Epithelial cell of proximal tubule (primary cell): ENCODE measurements at regions not wholly inside any gene's neighbourhood (a gene's known extent, or its start where the extent isn't known, plus 50 kb on each side); places are given as distances from the start of the nearest gene placed in this dataset.

Source experiments
- DNase-seq: peaks from one replicate; pipeline ENCODE4 v3.0.0-alpha.2; 2011; ENCODE audit warnings: low read depth
- H3K4me3 ChIP-seq: 2 replicates; pipeline ENCODE4 v1.5.1; 2011; ENCODE audit warnings: low read depth, mild to moderate bottlenecking, low read length
- TF ChIP-seq, protein P1 (sequence below): conservative IDR thresholded peaks from 2 replicates; pipeline ENCODE4 v1.5.1; 2012; ENCODE audit warnings: low read depth, mild to moderate bottlenecking, low read length

DNA sequence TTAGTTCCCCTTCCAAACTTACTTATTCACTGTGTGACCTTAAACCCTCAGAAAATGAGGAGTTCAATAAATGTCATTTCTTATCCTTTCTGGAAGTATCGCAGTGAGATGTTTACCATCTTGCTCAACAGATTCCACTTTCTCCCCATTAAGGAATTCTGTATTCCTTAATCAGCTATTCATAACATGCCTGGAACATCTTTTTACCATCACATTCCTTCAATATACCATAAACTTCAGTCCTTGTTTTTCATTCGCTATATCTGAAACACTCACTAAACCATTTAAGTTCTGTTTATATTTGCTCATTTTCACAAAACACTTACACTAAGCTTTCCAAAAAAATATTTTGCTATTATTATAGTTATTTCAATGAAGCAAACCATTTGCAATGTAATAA, 1158.6 kb downstream of the CDH12 start:
- DNase-seq = no peak
- no peak overlapping the region for H3K4me3 ChIP-seq
- TF ChIP-seq, protein P1, sequence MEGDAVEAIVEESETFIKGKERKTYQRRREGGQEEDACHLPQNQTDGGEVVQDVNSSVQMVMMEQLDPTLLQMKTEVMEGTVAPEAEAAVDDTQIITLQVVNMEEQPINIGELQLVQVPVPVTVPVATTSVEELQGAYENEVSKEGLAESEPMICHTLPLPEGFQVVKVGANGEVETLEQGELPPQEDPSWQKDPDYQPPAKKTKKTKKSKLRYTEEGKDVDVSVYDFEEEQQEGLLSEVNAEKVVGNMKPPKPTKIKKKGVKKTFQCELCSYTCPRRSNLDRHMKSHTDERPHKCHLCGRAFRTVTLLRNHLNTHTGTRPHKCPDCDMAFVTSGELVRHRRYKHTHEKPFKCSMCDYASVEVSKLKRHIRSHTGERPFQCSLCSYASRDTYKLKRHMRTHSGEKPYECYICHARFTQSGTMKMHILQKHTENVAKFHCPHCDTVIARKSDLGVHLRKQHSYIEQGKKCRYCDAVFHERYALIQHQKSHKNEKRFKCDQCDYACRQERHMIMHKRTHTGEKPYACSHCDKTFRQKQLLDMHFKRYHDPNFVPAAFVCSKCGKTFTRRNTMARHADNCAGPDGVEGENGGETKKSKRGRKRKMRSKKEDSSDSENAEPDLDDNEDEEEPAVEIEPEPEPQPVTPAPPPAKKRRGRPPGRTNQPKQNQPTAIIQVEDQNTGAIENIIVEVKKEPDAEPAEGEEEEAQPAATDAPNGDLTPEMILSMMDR = no peak

DNA sequence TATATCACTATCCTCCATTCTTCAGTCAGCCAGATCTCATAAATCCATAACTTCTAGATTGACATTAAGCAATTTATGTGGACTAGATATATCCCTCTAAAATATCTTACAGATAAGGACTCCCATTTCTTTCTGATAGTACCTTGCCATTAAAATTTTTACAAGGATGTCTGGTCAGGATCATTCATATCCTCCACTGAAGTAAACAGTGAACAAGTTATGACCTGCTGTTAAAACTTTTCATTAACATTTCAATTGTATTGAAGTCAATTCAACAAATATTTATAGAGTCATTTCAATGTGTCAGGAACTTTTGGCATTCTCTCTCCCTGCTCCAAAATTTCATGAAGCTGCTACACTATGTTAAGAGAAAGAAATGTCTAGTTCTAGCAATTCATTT, 1159.6 kb downstream of the CDH12 start:
- TF ChIP-seq, protein P1 = no peak
- H3K4me3 ChIP-seq = no peak overlapping the region
- DNase-seq = no peak

DNA sequence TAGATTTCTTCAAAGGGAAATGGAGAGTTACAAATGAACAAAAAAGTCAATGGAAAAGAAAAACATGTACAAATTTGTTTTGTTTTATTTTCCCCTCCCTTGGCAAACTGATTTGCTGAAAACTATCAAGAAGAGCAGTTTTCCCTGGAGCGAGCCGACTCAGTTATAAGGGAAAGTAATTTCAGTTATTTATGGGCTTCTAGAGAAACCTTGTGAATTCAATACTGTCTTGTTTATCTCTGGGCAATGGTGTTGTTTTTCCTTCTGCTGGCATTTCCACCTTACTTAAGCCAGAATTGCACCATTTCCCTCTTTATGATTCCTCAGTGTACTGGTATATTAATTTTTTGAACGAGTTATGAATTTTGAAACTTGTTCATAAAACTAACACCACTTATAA, 1163.6 kb downstream of the CDH12 start:
- TF ChIP-seq, protein P1 = no peak
- H3K4me3 ChIP-seq = no peak overlapping the region
- no peak for DNase-seq

DNA sequence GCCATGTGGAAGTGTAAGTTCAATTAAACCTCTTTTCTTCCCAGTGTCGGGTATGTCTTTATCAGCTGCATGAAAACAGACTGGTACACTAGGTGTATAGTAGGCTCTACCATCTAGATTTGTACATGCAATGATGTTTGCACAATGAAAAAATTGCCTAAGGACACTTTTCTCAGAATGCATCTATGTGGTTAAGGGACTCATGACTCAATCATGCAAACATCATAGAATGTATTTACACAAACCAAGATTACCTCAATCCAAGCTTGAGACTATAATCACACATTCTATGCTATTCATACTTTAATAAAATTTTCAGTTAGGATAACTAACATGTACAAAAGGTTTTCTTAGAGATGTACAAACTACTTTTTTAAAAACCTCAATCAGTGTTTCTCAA, 1164.5 kb downstream of the CDH12 start:
- no peak for DNase-seq
- H3K4me3 ChIP-seq = no peak overlapping the region
- TF ChIP-seq, protein P1 = no peak

DNA sequence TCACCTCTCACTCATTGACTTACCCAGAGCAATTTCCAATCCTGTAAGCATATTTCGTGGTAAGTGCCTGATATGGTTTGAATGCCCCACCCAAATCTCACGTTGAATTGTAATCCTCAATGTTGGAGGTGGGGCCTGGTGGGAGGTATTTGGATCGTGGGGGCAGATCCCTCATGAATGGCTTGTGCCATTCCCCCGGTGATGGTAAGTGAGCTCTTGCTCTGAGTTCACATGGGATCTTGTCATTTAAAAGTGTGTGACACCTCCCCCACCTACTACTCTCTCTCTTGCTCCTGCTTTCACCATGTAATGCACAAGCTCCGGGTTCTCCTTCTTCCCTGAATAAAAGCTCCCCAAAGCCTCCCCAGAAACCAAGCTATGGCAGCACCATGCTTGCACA, 1165.5 kb downstream of the CDH12 start:
- no peak for DNase-seq
- H3K4me3 ChIP-seq = no peak overlapping the region
- TF ChIP-seq, protein P1 = no peak

DNA sequence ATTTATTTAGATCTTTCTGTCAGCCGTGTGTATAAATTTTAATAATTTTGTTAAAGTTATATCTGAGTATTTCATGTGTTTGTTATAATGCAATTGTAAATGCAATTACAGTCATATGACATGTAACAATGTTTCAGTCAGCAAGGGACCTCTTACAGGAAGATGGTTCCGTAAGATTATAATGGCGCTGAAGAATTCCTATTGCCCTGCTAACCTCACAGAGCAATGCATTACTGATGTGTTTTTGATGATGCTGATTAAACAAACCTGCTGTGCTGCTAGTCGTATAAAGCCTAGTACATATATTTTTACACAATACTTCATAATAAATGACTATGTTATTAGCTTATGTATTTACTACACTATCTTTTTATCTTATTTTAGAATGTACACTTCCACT, 1166.4 kb downstream of the CDH12 start:
- DNase-seq = no peak
- TF ChIP-seq, protein P1 = no peak
- H3K4me3 ChIP-seq = no peak overlapping the region

DNA sequence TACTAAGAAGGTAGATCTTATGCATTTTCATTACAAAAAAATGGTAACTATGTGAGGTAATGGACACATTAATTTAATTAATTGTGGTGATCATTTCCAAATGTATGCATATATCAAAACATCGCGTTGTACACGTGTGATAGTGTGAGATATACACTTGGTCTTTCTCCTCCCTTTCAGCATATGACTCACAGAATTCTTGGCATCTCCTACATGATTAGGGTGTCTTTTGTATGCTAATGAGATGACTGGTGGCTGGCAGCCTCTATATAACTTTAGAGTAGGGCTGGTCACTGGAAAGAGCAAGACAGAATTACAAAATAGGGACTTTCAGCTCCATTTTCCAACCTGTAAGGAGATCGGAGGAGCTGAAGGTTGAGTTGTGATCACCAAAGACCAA, 1167.6 kb downstream of the CDH12 start:
- no peak overlapping the region for H3K4me3 ChIP-seq
- no peak for DNase-seq
- TF ChIP-seq, protein P1 = no peak
